Mesendoderm (in vitro differentiated cells): ENCODE measurements at regions not wholly inside any gene's neighbourhood (a gene's known extent, or its start where the extent isn't known, plus 50 kb on each side); places are given as distances from the start of the nearest gene placed in this dataset.

ENCODE experiments used
- DNase-seq: peaks from one replicate; pipeline ENCODE4 v3.0.0; 2013
- H2AK5ac ChIP-seq: 2 replicates; pipeline ENCODE4 v1.6.1; 2013; ENCODE audit warnings: low read length, inconsistent platforms
- H2BK120ac ChIP-seq: 2 replicates; pipeline ENCODE4 v1.6.1; 2013; ENCODE audit warnings: low read depth, mild to moderate bottlenecking, low read length, moderate library complexity, mixed read lengths
- H2BK15ac ChIP-seq: replicated peaks from 2 replicates; pipeline ENCODE4 v1.6.1; 2013; ENCODE audit warnings: low read depth, mild to moderate bottlenecking, moderate library complexity
- H2BK5ac ChIP-seq: 2 replicates; pipeline ENCODE4 v1.6.1; 2013; ENCODE audit warnings: low read length, inconsistent platforms
- H3K18ac ChIP-seq: 2 replicates; pipeline ENCODE4 v1.6.1; 2013; ENCODE audit warnings: mild to moderate bottlenecking, low read length, mixed read lengths
- H3K23ac ChIP-seq: one replicate; pipeline ENCODE4 v1.6.1; 2013; ENCODE audit warnings: low read length
- H3K27ac ChIP-seq: 2 replicates; pipeline ENCODE4 v1.5.1; 2013; ENCODE audit warnings: low read depth, mild to moderate bottlenecking, inconsistent platforms, low read length, moderate library complexity
- H3K27me3 ChIP-seq: 2 replicates; pipeline ENCODE4 v1.6.1; 2013; ENCODE audit warnings: low read length, control low read depth, mild to moderate bottlenecking, inconsistent platforms; ENCODE audit not compliant: insufficient read depth, poor library complexity
- H3K36me3 ChIP-seq: 2 replicates; pipeline ENCODE4 v1.6.1; 2013; ENCODE audit warnings: low read length, inconsistent platforms; ENCODE audit not compliant: control insufficient read depth, insufficient read depth
- H3K4ac ChIP-seq: one replicate; pipeline ENCODE4 v1.6.1; 2013; ENCODE audit warnings: low read depth, mild to moderate bottlenecking, low read length, moderate library complexity
- H3K4me1 ChIP-seq: 2 replicates; pipeline ENCODE4 v1.6.1; 2013; ENCODE audit warnings: low read depth, low read length, inconsistent platforms; ENCODE audit not compliant: control insufficient read depth
- H3K4me2 ChIP-seq: 2 replicates; pipeline ENCODE4 v1.6.1; 2013; ENCODE audit warnings: low read length
- H3K4me3 ChIP-seq: 2 replicates; pipeline ENCODE4 v1.5.1; 2013; ENCODE audit warnings: mild to moderate bottlenecking, low read length
- H3K56ac ChIP-seq: one replicate; pipeline ENCODE4 v1.6.1; 2013; ENCODE audit warnings: low read length
- H3K79me1 ChIP-seq: 2 replicates; pipeline ENCODE4 v1.6.1; 2013; ENCODE audit warnings: low read length, inconsistent platforms
- H3K79me2 ChIP-seq: 2 replicates; pipeline ENCODE4 v1.6.1; 2013; ENCODE audit warnings: mild to moderate bottlenecking, low read length; ENCODE audit not compliant: control insufficient read depth, insufficient read depth
- H3K9ac ChIP-seq: 2 replicates; pipeline ENCODE4 v1.6.1; 2013; ENCODE audit warnings: low read length, inconsistent platforms
- H4K5ac ChIP-seq: one replicate; pipeline ENCODE4 v1.6.1; 2013; ENCODE audit warnings: low read length
- H4K8ac ChIP-seq: one replicate; pipeline ENCODE4 v1.6.1; 2013; ENCODE audit warnings: low read depth, mild to moderate bottlenecking, control low read depth, low read length, moderate library complexity
- WGBS: extraction: QIAGEN DNeasy Blood & Tissue Kit; methylation state at CpG from one replicate; pipeline ENCODE4 v1.1.7; 2013; ENCODE audit warnings: low lambda C conversion rate, missing lambda C conversion rate; ENCODE audit not compliant: insufficient coverage; ENCODE audit errors: extremely low coverage; 5-methylcytosine and 5-hydroxymethylcytosine counted together

GRCh38 chr1:222310836-222311235 is 237.1 kb downstream of the HHIPL2 start:
- H2BK5ac ChIP-seq: no peak overlapping the region
- H3K27me3 ChIP-seq: no peaks in the 10 kb centered on the region
- no peak overlapping the region for H4K5ac ChIP-seq
- peaks cover 9% of the 10 kb centered on the region for H3K4me1 ChIP-seq
- no peak overlapping the region for H3K18ac ChIP-seq
- H3K79me1 ChIP-seq: no peaks in the 10 kb centered on the region
- no peaks in the 10 kb centered on the region for H3K36me3 ChIP-seq
- H3K23ac ChIP-seq: no peak overlapping the region
- H2AK5ac ChIP-seq: no peak overlapping the region
- no peaks in the 10 kb centered on the region for H3K79me2 ChIP-seq
- H3K4me2 ChIP-seq: no peak overlapping the region
- H2BK15ac ChIP-seq: no peak overlapping the region
- no CpG with 5 or more reads among the region's 5 CpGs for WGBS
- DNase-seq: no peak
- no peak overlapping the region for H3K56ac ChIP-seq
- H2BK120ac ChIP-seq: no peak overlapping the region
- H4K8ac ChIP-seq: no peak overlapping the region
- no peak overlapping the region for H3K27ac ChIP-seq
- H3K4me3 ChIP-seq: no peak overlapping the region
- no peak overlapping the region for H3K4ac ChIP-seq
- no peak overlapping the region for H3K9ac ChIP-seq

GRCh38 chr1:222307621-222308020 is 240.3 kb downstream of the HHIPL2 start:
- Histone ChIP-seq H3K56ac (no peak overlapping the region), H2BK15ac (no peak overlapping the region), H3K27me3 (no peaks in the 10 kb centered on the region), H3K79me1 (no peaks in the 10 kb centered on the region), H4K8ac (no peak overlapping the region), H2BK5ac (no peak overlapping the region), H3K4me1 (peaks cover 9% of the 10 kb centered on the region), H3K4me2 (no peak overlapping the region), H3K18ac (no peak overlapping the region), H3K36me3 (no peaks in the 10 kb centered on the region), H3K23ac (no peak overlapping the region), H3K27ac (no peak overlapping the region), H3K4ac (no peak overlapping the region), H2BK120ac (no peak overlapping the region), H3K4me3 (no peak overlapping the region), H4K5ac (no peak overlapping the region), H3K79me2 (no peaks in the 10 kb centered on the region), H3K9ac (no peak overlapping the region), H2AK5ac (no peak overlapping the region)
- no peak for DNase-seq
- no CpG with 5 or more reads among the region's 2 CpGs for WGBS

- WGBS: no CpG with 5 or more reads among the region's 1 CpG
These were observed 241.4 kb downstream of the HHIPL2 start for GRCh38 chr1:222306512-222306911.

GRCh38 chr1:222306011-222306410 is 241.9 kb downstream of the HHIPL2 start:
- no peak overlapping the region for H3K27ac ChIP-seq

More at GRCh38 chr1:222306512-222306911, 241.4 kb downstream of the HHIPL2 start:
- H3K36me3 ChIP-seq: no peaks in the 10 kb centered on the region
- peaks cover 9% of the 10 kb centered on the region for H3K4me1 ChIP-seq
- no peak overlapping the region for H4K5ac ChIP-seq
- no peak overlapping the region for H3K23ac ChIP-seq
- H3K4me2 ChIP-seq: no peak overlapping the region
- H3K27ac ChIP-seq: no peak overlapping the region
- no peaks in the 10 kb centered on the region for H3K27me3 ChIP-seq
- H3K79me2 ChIP-seq: no peaks in the 10 kb centered on the region
- no peak overlapping the region for H3K9ac ChIP-seq
- no peak overlapping the region for H3K4me3 ChIP-seq
- no peak overlapping the region for H3K56ac ChIP-seq
- H2AK5ac ChIP-seq: no peak overlapping the region
- no peak overlapping the region for H4K8ac ChIP-seq
- H3K79me1 ChIP-seq: no peaks in the 10 kb centered on the region
- no peak overlapping the region for H2BK5ac ChIP-seq
- no peak overlapping the region for H3K18ac ChIP-seq
- no peak overlapping the region for H3K4ac ChIP-seq
- DNase-seq: no peak
- H2BK15ac ChIP-seq: no peak overlapping the region
- no peak overlapping the region for H2BK120ac ChIP-seq

GRCh38 chr1:222301652-222302051 is 246.3 kb downstream of the HHIPL2 start:
- H2AK5ac ChIP-seq: no peak overlapping the region
- H4K5ac ChIP-seq: no peak overlapping the region
- no CpG with 5 or more reads among the region's 2 CpGs for WGBS
- no peak overlapping the region for H3K4ac ChIP-seq
- no peak overlapping the region for H3K23ac ChIP-seq
- H3K79me1 ChIP-seq: no peaks in the 10 kb centered on the region
- H3K36me3 ChIP-seq: no peaks in the 10 kb centered on the region
- H3K9ac ChIP-seq: no peak overlapping the region
- DNase-seq: no peak
- no peak overlapping the region for H2BK15ac ChIP-seq
- H3K4me3 ChIP-seq: no peak overlapping the region
- no peaks in the 10 kb centered on the region for H3K27me3 ChIP-seq
- H2BK5ac ChIP-seq: no peak overlapping the region
- H3K4me2 ChIP-seq: no peak overlapping the region
- H3K18ac ChIP-seq: no peak overlapping the region
- H4K8ac ChIP-seq: no peak overlapping the region
- no peaks in the 10 kb centered on the region for H3K79me2 ChIP-seq
- no peak overlapping the region for H3K27ac ChIP-seq
- peaks cover 4% of the 10 kb centered on the region for H3K4me1 ChIP-seq
- H2BK120ac ChIP-seq: no peak overlapping the region
- H3K56ac ChIP-seq: no peak overlapping the region

More at GRCh38 chr1:222306011-222306410, 241.9 kb downstream of the HHIPL2 start:
- Histone ChIP-seq H3K4me3 (no peak overlapping the region), H4K5ac (no peak overlapping the region), H2BK120ac (no peak overlapping the region), H2AK5ac (no peak overlapping the region), H3K9ac (no peak overlapping the region), H3K56ac (no peak overlapping the region), H2BK5ac (no peak overlapping the region), H3K4me1 (peaks cover 9% of the 10 kb centered on the region), H2BK15ac (no peak overlapping the region), H3K79me2 (no peaks in the 10 kb centered on the region), H3K27me3 (no peaks in the 10 kb centered on the region), H3K4me2 (no peak overlapping the region), H3K23ac (peak overlapping the region; percentile 18), H4K8ac (no peak overlapping the region), H3K18ac (no peak overlapping the region), H3K36me3 (no peaks in the 10 kb centered on the region), H3K79me1 (no peaks in the 10 kb centered on the region), H3K4ac (no peak overlapping the region)
- DNase-seq: no peak

GRCh38 chr1:222299524-222299923 is 248.4 kb downstream of the HHIPL2 start:
- no peaks in the 10 kb centered on the region for H3K79me1 ChIP-seq
- no peak overlapping the region for H3K18ac ChIP-seq
- DNase-seq: no peak
- H3K27me3 ChIP-seq: no peaks in the 10 kb centered on the region
- no peak overlapping the region for H2BK15ac ChIP-seq
- H3K4me2 ChIP-seq: no peak overlapping the region
- no peak overlapping the region for H3K27ac ChIP-seq
- no peaks in the 10 kb centered on the region for H3K79me2 ChIP-seq
- no peak overlapping the region for H3K56ac ChIP-seq
- H3K36me3 ChIP-seq: no peaks in the 10 kb centered on the region
- H3K23ac ChIP-seq: no peak overlapping the region
- no peak overlapping the region for H2BK120ac ChIP-seq
- no peak overlapping the region for H4K5ac ChIP-seq
- no peak overlapping the region for H3K9ac ChIP-seq
- H3K4ac ChIP-seq: no peak overlapping the region
- H2BK5ac ChIP-seq: no peak overlapping the region
- no peak overlapping the region for H3K4me3 ChIP-seq
- H4K8ac ChIP-seq: no peak overlapping the region
- WGBS: no CpG with 5 or more reads among the region's 1 CpG
- no peaks in the 10 kb centered on the region for H3K4me1 ChIP-seq
- H2AK5ac ChIP-seq: no peak overlapping the region
